AG09319 (cell line): ENCODE measurements at regions not wholly inside any gene's neighbourhood (a gene's known extent, or its start where the extent isn't known, plus 50 kb on each side); places are given as distances from the start of the nearest gene placed in this dataset.

ENCODE experiments used
- DNase-seq: peaks from one replicate; pipeline ENCODE4 v3.0.0-alpha.2; 2010; ENCODE audit warnings: low read depth; ENCODE audit errors: extremely low read depth
- TF ChIP-seq, protein P1 (sequence below): IDR thresholded peaks from 2 replicates; pipeline ENCODE4 v1.5.1; 2011; ENCODE audit warnings: low read depth, mild to moderate bottlenecking, inconsistent platforms, low read length, moderate library complexity

GRCh38 chr16:35398180-35398579, 1938.8 kb downstream of the TP53TG3F start:
- no peak for DNase-seq
- TF ChIP-seq, protein P1, sequence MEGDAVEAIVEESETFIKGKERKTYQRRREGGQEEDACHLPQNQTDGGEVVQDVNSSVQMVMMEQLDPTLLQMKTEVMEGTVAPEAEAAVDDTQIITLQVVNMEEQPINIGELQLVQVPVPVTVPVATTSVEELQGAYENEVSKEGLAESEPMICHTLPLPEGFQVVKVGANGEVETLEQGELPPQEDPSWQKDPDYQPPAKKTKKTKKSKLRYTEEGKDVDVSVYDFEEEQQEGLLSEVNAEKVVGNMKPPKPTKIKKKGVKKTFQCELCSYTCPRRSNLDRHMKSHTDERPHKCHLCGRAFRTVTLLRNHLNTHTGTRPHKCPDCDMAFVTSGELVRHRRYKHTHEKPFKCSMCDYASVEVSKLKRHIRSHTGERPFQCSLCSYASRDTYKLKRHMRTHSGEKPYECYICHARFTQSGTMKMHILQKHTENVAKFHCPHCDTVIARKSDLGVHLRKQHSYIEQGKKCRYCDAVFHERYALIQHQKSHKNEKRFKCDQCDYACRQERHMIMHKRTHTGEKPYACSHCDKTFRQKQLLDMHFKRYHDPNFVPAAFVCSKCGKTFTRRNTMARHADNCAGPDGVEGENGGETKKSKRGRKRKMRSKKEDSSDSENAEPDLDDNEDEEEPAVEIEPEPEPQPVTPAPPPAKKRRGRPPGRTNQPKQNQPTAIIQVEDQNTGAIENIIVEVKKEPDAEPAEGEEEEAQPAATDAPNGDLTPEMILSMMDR: no peak

DNA sequence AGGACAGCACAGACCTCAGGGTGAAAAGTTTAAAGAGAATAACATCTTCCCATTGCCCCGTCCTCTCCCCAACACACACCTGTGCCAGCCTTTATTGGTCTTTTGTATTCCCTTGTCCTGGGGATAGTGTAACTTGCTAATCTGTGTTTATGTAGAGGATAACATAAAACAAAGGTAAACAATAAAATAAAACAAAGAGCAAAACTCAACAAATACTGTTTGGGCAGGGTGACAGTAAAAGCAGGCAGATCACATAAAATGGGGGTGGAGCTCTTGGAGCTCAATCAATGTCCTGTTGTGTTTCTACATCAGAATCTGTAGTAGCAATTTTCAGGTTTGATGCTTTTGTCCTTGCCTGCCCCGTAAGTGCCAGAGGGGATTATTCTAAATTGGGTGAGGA, 1939.7 kb downstream of the TP53TG3F start:
- TF ChIP-seq, protein P1: no peak
- DNase-seq: no peak

- TF ChIP-seq, protein P1: no peak
- DNase-seq: no peak
Measured at GRCh38 chr16:35404273-35404672, 1944.9 kb downstream of the TP53TG3F start.

DNA sequence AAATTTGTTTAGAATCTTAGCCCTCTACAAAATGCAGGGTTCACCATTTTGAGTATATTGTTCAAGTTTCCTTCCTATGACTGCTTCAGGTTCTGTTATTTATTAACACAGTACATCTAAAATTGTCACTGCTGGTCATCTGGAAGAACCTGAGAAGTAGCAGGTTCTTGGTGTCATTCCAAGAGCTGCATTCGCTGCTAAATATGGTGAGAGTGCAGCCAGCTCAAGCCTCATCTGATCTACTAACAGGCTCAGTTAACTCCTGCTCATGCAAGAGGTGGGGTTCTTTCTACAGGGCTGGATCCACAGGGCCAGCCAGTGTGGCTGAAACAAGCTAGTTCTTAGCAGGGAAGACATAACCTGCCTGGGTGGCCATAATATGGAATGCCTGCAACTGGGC, 1946.1 kb downstream of the TP53TG3F start:
- DNase-seq: no peak
- TF ChIP-seq, protein P1: no peak

DNA sequence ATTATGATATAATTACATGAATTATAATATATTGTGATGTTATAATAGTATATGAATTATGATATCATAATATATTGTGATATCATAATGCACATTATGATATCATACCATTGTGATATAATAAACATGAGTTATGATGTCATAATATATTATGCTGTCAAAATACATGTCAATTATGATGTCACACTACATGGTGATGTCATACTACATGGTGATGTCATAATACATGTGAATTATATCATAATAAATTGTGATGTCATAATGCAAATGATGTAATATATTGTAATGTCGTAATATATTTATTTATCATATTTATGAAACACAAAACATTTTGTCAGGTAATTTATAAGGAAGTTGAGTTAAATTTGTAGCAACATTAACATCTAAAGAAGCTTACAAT, 1950.1 kb downstream of the TP53TG3F start:
- TF ChIP-seq, protein P1: no peak
- no peak for DNase-seq

DNA sequence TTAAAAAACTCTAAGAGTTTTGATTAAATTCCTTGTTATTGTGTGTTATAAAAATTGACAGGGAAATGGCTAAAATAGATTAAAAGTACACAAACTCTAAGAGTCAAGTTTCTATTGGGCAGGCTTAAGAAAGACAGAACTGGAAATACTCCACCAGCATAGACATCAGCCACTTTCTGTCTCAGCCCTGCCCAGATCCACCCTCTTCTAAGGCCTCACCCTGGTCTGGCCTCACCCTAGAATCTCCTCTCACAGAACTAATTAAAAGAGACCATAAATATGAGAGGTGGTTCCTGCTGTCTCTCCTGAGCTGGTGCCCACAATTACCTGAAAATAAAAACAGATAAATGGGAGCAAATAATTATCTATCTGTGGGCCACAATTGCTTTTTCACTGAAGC, 1951.0 kb downstream of the TP53TG3F start:
- TF ChIP-seq, protein P1: no peak
- no peak for DNase-seq

GRCh38 chr16:35411156-35411555, 1951.7 kb downstream of the TP53TG3F start:
- TF ChIP-seq, protein P1: no peak
- no peak for DNase-seq
